Omental fat pad (tissue), 3 donors: ENCODE measurements at regions not wholly inside any gene's neighbourhood (a gene's known extent, or its start where the extent isn't known, plus 50 kb on each side); places are given as distances from the start of the nearest gene placed in this dataset.

Experiments
- ATAC-seq: fragments of 150-250 bp; one replicate; pipeline ENCODE4 v1.9.1; 2016; ENCODE audit warnings: mild to moderate bottlenecking, moderate library complexity; ENCODE audit not compliant: low FRiP score
- DNase-seq: peaks from one replicate; pipeline ENCODE4 v3.0.0-alpha.2; 2019; ENCODE audit warnings: low spot score
- CTCF ChIP-seq, 3 donors: fragments of 450-650 bp; IDR thresholded peaks; one replicate each; pipeline ENCODE4 v1.5.1; 2016 to 2017; ENCODE audit warnings: antibody characterized with exemption in 3 of 3, mild to moderate bottlenecking in 3 of 3, moderate library complexity in 2 of 3

- no peak for ATAC-seq
- DNase-seq, result no peak
- TF ChIP-seq CTCF (IDR thresholded peaks at IDR 0.05), result no peak
Measured at GRCh38 chr2:114046866-114047435, 157.1 kb downstream of the ACTR3 start.

- DNase-seq (no peak), ATAC-seq (no peak)
- TF ChIP-seq CTCF (IDR thresholded peaks at IDR 0.05), result no peak
Measured at GRCh38 chr2:114049280-114049679, 159.4 kb downstream of the ACTR3 start.

GRCh38 chr2:114049826-114050225, 159.9 kb downstream of the ACTR3 start:
- ATAC-seq (no peak), DNase-seq (no peak)
- TF ChIP-seq CTCF (IDR thresholded peaks at IDR 0.05), result no peak

- DNase-seq, result no peak
- no peak for ATAC-seq
Measured at GRCh38 chr2:114056294-114057143, 166.6 kb downstream of the ACTR3 start.

GRCh38 chr2:114057638-114058037, 167.7 kb downstream of the ACTR3 start:
- DNase-seq (no peak), ATAC-seq (no peak)
- no peak for TF ChIP-seq CTCF (IDR thresholded peaks at IDR 0.05)

More at GRCh38 chr2:114056294-114057143, 166.6 kb downstream of the ACTR3 start:
- no peak for TF ChIP-seq CTCF (IDR thresholded peaks at IDR 0.05)

GRCh38 chr2:114061566-114062098, 171.7 kb downstream of the ACTR3 start:
- no peak for TF ChIP-seq CTCF (IDR thresholded peaks at IDR 0.05)
- ATAC-seq (no peak), DNase-seq (no peak)
